ENCODE measurements at regions not wholly inside any gene's neighbourhood (a gene's known extent, or its start where the extent isn't known, plus 50 kb on each side); places are given as distances from the start of the nearest gene placed in this dataset.

DNA sequence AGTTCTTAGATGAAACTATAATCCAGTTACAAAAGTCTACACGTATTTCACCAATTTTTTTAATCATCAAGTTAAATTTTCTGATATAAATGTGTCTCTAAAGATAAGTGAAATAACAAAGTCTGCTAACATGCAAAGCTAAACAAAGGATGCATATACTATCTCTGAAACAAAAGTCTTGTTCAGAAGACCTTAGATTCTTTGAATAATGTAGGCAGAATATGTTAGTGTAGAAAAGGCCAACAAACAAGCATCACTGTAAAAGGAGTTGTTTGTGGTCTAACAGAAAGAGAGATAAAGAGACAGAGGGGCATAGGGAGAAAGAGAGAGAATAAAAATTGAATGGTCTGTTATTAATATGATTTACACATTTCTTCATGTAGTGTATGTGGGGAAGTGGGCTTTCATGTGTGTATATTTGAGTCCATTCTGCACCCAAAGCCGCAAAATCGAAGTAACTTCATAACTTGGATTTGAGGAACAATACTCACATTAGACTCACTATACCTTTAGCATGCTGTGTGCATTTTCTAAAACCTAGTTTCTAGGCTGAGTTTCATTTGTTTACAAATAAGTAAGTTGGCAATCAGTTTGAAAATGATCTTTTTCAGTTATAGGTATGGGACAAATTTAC lies 734.8 kb upstream of the REG3G start:
- H3K4me1 Mint-ChIP-seq, result no peaks in the 10 kb centered on the region
- H3K4me3 Mint-ChIP-seq, result no peak overlapping the region
- peaks cover 6% of the 10 kb centered on the region for H3K9me3 Mint-ChIP-seq (ENCODE audit: low read depth)
- ChIA-PET CTCF (no interaction called here), POLR2A (no interaction called here)
- DNase-seq, result no peak
- intact Hi-C loops (cut with DNase I, micrococcal nuclease), result no loop called here
- no peak overlapping the region for H3K27ac Mint-ChIP-seq
- H3K27me3 Mint-ChIP-seq, result no peaks in the 10 kb centered on the region
- ATAC-seq, result no peak
- no peaks in the 10 kb centered on the region for H3K36me3 Mint-ChIP-seq (ENCODE audit: low read depth)

DNA sequence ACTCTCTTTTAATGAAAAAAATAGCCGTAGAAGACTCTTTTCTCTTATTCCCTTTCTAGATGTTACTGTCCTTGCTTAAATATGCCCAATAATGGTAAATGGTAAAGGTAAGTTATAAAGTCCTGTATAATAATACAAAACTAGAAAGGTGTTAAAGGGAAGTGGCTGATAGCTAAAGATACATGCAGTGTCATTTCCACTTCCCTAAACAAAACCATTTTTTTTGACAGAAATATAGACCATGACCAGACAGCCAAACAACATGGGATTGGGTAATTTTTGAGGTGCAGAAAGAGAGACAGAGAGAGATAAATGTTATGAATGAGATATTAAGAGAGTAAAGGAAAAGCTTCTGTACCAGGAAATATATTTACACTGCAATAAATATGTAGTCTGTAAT lies 731.7 kb upstream of the REG3G start:
- Mint-ChIP-seq H3K27me3 (no peaks in the 10 kb centered on the region), H3K27ac (no peak overlapping the region), H3K4me3 (no peak overlapping the region), H3K9me3 (ENCODE audit: low read depth) (peaks cover 4% of the 10 kb centered on the region), H3K4me1 (no peaks in the 10 kb centered on the region), H3K36me3 (ENCODE audit: low read depth) (no peaks in the 10 kb centered on the region)
- ATAC-seq (no peak), DNase-seq (no peak)
- intact Hi-C loops (cut with DNase I, micrococcal nuclease), result no loop called here
- ChIA-PET POLR2A (no interaction called here), CTCF (no interaction called here)

DNA sequence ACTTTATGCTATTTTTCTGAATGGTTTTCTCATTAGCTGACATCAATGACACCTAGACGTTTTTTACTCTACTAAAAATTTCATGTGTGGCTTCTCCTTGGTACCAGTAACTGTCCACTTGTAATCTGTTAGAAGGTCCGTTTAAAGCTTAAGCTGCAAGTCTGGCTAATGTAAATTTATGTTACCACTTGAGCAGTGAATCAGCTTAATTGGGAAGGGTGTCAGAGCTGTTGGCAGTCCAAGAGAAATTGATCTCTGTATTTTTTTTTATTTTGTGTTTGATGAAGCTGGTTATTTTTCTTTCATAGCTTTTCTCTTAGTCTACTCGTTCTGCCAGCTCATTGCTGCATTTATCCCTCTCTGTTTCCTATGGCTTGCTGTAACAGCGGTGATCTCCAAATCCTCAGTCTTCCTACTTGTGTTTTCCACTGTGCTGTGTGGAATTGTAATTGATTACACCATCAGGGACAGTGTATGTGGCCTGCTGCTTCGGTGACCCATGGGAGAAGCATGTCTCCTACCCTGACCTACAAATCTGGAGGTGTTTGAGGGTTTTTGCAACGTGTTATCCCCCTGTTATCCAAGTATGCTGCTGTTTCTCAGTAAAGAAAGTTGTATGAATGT lies 724.2 kb upstream of the REG3G start:
- DNase-seq (no peak), ATAC-seq (no peak)
- Mint-ChIP-seq H3K4me3 (no peak overlapping the region), H3K4me1 (no peaks in the 10 kb centered on the region), H3K27me3 (no peaks in the 10 kb centered on the region), H3K9me3 (ENCODE audit: low read depth) (peaks cover 2% of the 10 kb centered on the region), H3K36me3 (ENCODE audit: low read depth) (no peaks in the 10 kb centered on the region), H3K27ac (no peak overlapping the region)
- intact Hi-C loops (cut with DNase I, micrococcal nuclease), result no loop called here
- POLR2A ChIA-PET, result no interaction called here
- CTCF ChIA-PET, result no interaction called here

DNA sequence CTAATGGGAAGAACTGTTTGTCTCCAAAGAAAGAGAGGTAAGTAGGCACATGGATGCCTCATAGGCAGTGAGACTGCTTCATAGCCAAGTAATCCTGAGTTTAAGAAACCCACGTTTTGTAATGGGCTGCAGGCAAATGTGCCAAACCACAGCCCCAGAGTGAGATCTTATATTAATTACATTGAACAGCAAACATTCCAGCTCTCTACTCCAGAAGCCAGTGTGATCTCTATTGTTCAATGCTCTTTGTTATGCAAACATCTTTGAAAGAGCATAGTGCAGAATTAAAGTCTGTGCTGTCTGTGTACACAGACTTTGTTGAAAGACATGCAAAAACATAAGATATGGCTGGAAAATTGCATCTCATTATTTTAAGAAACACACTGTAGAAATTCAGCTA lies 720.8 kb upstream of the REG3G start:
- Mint-ChIP-seq H3K4me3 (no peak overlapping the region), H3K27me3 (no peaks in the 10 kb centered on the region), H3K4me1 (no peaks in the 10 kb centered on the region), H3K9me3 (ENCODE audit: low read depth) (peaks cover 9% of the 10 kb centered on the region), H3K36me3 (ENCODE audit: low read depth) (no peaks in the 10 kb centered on the region), H3K27ac (no peak overlapping the region)
- no peak for DNase-seq
- ATAC-seq, result no peak
- intact Hi-C loops (cut with DNase I, micrococcal nuclease), result no loop called here
- POLR2A ChIA-PET, result no interaction called here
- CTCF ChIA-PET, result no interaction called here

DNA sequence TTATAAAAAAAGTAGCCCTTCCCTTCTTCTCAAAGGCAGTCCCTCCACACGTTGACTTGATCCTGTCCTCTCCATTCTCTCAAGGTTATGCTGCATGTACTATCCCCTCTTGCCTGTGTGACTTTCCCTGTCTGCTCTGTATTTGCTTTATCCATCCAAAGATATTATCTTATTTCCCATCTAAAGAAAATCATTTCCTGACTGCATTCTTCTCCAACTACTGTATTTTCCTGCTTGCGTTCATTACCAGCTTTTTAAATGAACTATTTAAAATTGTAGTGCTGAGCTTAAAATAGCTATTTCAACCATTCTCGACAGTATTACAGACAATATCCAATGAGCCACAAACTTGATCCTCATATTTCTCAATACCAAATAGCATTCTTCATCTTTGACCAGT lies 716.0 kb upstream of the REG3G start:
- ChIA-PET POLR2A (no interaction called here), CTCF (no interaction called here)
- intact Hi-C loops (cut with DNase I, micrococcal nuclease), result no loop called here
- Mint-ChIP-seq H3K27me3 (no peaks in the 10 kb centered on the region), H3K4me3 (no peak overlapping the region), H3K4me1 (no peaks in the 10 kb centered on the region), H3K27ac (no peak overlapping the region), H3K36me3 (ENCODE audit: low read depth) (no peaks in the 10 kb centered on the region), H3K9me3 (ENCODE audit: low read depth) (peaks cover 15% of the 10 kb centered on the region)
- ATAC-seq, result no peak
- no peak for DNase-seq

DNA sequence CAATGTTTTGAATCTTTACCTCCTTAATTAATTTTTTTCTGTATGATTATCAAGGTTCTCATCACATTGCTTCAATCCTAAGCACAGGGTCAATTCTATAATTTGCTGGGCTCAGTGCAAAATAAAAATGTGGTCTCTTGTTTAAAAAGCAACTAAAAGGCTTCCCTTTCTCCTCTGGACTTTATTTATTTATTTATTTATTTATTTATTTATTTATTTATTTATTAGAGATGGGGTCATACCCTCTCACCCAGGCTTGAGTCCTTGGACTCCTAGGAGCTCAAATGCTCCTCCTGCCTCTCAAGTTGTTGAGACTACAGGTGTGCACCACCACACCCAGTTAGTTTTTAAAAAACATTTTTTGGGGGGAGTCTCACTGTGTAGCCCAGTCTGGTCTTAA lies 710.1 kb upstream of the REG3G start:
- ATAC-seq (no peak), DNase-seq (no peak)
- Mint-ChIP-seq H3K27ac (no peak overlapping the region), H3K9me3 (ENCODE audit: low read depth) (peaks cover 16% of the 10 kb centered on the region), H3K27me3 (no peaks in the 10 kb centered on the region), H3K4me3 (no peak overlapping the region), H3K36me3 (ENCODE audit: low read depth) (no peaks in the 10 kb centered on the region), H3K4me1 (no peaks in the 10 kb centered on the region)
- POLR2A ChIA-PET, result no interaction called here
- intact Hi-C loops (cut with DNase I, micrococcal nuclease), result no loop called here
- CTCF ChIA-PET, result no interaction called here

DNA sequence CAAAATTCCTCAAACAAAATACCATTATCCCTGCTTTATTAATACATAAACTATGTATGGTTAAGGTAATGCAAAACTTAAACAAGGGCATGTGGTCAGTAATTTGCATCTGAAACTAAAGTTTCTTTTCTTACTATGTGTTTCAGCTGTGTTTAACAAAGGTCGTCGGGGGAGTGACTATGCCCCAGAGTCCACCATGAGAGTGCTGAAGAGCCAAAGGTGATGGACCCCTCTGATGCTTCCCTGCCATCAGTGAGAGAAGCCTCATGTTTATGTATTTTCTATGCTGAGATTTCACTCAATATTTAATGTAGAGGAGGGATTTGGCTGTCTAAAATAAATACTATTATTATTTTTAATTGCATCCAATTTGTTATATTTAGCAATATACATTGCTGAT lies 707.2 kb upstream of the REG3G start:
- Mint-ChIP-seq H3K27me3 (no peaks in the 10 kb centered on the region), H3K9me3 (ENCODE audit: low read depth) (peaks cover 10% of the 10 kb centered on the region), H3K27ac (no peak overlapping the region), H3K4me3 (no peak overlapping the region), H3K36me3 (ENCODE audit: low read depth) (no peaks in the 10 kb centered on the region), H3K4me1 (no peaks in the 10 kb centered on the region)
- POLR2A ChIA-PET, result no interaction called here
- CTCF ChIA-PET, result no interaction called here
- no peak for DNase-seq
- ATAC-seq, result no peak
- intact Hi-C loops (cut with DNase I, micrococcal nuclease), result no loop called here

DNA sequence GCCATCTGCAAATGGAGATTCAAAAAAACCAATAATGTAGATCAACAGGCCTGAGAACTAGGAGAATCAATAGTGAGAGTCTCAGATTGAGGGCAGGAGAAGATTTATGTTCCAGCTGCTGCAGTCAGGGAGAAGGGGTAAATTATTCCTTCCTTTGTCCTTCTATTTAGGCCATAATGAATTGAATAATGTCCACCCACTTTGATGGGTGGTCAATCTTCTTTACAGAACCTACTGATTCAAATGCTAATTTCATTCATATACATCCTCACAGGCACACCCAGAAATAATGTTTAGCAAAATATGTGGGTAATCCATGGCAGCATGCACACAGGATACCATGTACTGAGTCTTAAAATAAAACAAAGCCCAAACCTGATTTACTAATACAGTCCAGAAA lies 695.3 kb upstream of the REG3G start:
- CTCF ChIA-PET, result no interaction called here
- intact Hi-C loops (cut with DNase I, micrococcal nuclease), result no loop called here
- Mint-ChIP-seq H3K36me3 (ENCODE audit: low read depth) (no peaks in the 10 kb centered on the region), H3K27ac (no peak overlapping the region), H3K4me1 (no peaks in the 10 kb centered on the region), H3K4me3 (no peak overlapping the region), H3K27me3 (no peaks in the 10 kb centered on the region), H3K9me3 (ENCODE audit: low read depth) (peaks cover 7% of the 10 kb centered on the region)
- ATAC-seq, result no peak
- POLR2A ChIA-PET, result no interaction called here
- no peak for DNase-seq

DNA sequence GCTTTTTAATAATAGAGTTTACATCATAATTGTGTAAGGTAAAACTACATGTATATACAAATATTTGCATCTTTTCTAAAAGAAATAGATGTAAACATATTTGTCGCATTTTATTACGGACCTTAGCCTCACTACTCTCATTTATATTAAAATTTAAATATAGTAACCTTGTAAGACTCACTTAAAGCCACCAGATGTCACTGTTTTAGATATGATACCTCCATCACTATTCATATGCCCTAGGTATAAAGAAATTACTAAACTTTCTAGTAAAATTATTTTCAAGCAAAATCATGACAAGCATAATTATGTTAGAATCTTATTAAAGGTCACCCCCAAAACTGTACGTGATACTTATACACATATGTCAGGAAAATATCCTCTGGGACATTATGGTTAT lies 674.3 kb upstream of the REG3G start:
- Mint-ChIP-seq H3K4me3 (no peak overlapping the region), H3K4me1 (no peaks in the 10 kb centered on the region), H3K9me3 (ENCODE audit: low read depth) (peaks cover 6% of the 10 kb centered on the region), H3K36me3 (ENCODE audit: low read depth) (no peaks in the 10 kb centered on the region), H3K27ac (no peak overlapping the region), H3K27me3 (no peaks in the 10 kb centered on the region)
- ChIA-PET POLR2A (no interaction called here), CTCF (interaction anchor here (0.7 kb wide), 1 partner anchor 22 kb away, joined by 3 read pairs; no protein-coding TSS in a partner anchor)
- intact Hi-C loops (cut with DNase I, micrococcal nuclease), result no loop called here
- ATAC-seq, result no peak
- DNase-seq, result no peak

DNA sequence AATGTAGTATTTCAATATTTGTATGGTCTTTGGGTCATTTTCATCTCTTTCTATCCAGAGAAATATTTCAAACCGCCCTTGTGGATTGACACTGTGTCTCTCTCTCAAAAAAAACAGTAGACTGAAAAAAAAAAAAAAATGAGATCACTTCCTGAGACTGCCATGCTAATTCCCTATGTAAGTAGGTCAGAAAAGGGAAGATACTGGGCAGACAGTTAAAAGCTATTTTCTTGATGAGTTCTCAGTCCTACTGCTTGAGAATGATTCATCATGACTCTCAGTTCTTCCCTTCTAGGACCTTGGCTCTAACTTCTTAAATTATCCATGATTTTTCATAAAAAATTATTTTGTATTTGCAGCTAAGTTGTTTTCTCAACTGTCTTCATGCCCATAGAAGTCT lies 672.3 kb upstream of the REG3G start:
- DNase-seq (no peak), ATAC-seq (no peak)
- Mint-ChIP-seq H3K9me3 (ENCODE audit: low read depth) (peaks cover 8% of the 10 kb centered on the region), H3K36me3 (ENCODE audit: low read depth) (no peaks in the 10 kb centered on the region), H3K4me1 (no peaks in the 10 kb centered on the region), H3K27ac (no peak overlapping the region), H3K4me3 (no peak overlapping the region), H3K27me3 (no peaks in the 10 kb centered on the region)
- intact Hi-C loops (cut with DNase I, micrococcal nuclease), result no loop called here
- ChIA-PET CTCF (no interaction called here), POLR2A (no interaction called here)

DNA sequence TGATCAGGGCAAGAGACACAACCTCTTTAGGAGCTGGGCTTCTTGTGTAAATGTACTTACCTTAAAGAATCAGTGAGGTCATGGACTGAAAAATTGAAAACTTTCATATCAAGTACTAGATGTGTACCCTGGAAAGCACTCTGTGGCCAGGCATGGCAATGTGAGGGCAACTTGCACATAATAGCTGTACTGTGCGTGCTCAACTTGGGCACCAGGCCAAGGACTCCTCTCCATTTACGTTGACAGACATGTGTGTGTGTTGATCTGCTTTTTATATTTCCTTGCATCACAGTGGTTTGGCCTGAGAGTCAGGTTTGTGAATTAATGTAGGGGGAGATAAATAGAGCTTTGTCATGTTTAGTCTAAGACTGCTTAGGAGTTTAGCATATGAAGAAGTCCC lies 669.5 kb upstream of the REG3G start:
- ATAC-seq (no peak), DNase-seq (no peak)
- intact Hi-C loops (cut with DNase I, micrococcal nuclease), result no loop called here
- peaks cover 10% of the 10 kb centered on the region for H3K9me3 Mint-ChIP-seq (ENCODE audit: low read depth)
- H3K27ac Mint-ChIP-seq, result no peak overlapping the region
- ChIA-PET POLR2A (no interaction called here), CTCF (no interaction called here)
- no peaks in the 10 kb centered on the region for H3K4me1 Mint-ChIP-seq
- no peak overlapping the region for H3K4me3 Mint-ChIP-seq
- no peaks in the 10 kb centered on the region for H3K36me3 Mint-ChIP-seq (ENCODE audit: low read depth)
- no peaks in the 10 kb centered on the region for H3K27me3 Mint-ChIP-seq

DNA sequence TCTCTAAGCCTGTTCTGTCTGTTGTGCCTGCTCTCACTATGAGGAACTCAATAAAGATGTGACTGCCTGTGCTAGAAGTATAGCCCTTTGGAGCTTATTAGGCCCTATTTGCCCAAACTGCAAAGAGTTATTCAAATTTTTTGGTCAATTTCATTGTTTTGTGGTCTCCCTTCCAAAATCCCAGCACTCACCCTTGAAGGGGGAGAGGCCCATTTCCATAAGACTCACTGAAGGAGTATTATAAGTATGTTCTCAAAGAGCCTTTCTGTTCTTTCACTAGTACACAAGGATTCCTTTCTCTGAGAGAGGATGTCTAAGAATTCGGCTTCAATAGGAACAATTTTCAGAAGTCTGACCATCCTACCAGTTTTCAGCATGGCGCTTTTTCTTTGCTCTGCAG lies 641.9 kb upstream of the REG3G start:
- CTCF ChIA-PET, result no interaction called here
- intact Hi-C loops (cut with DNase I, micrococcal nuclease), result no loop called here
- H3K27ac Mint-ChIP-seq, result no peak overlapping the region
- POLR2A ChIA-PET, result no interaction called here
- no peaks in the 10 kb centered on the region for H3K4me1 Mint-ChIP-seq
- no peaks in the 10 kb centered on the region for H3K27me3 Mint-ChIP-seq
- H3K9me3 Mint-ChIP-seq (ENCODE audit: low read depth), result peaks cover 6% of the 10 kb centered on the region
- ATAC-seq (no peak), DNase-seq (no peak)
- no peak overlapping the region for H3K4me3 Mint-ChIP-seq
- no peaks in the 10 kb centered on the region for H3K36me3 Mint-ChIP-seq (ENCODE audit: low read depth)

DNA sequence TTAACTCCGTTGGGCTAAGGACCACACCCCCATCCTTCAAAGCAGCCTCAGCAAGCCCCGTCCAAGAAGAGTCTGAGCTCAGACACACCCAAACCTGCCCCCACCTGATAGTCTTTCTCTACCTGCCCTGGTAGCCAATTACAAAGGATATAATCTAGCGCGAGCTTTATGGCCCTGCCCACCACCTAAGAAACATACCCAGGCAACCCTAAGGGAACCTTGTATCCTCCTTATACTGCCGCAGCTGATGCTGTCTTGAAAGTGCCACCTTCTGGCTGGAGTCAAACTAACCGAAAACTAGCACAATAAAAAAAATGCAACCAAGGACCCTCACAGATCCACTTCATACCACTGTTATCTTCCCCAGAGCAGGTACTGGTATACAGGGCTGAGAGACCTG lies 628.3 kb upstream of the REG3G start:
- DNase-seq (no peak), ATAC-seq (no peak)
- Mint-ChIP-seq H3K9me3 (ENCODE audit: low read depth) (peaks cover 25% of the 10 kb centered on the region), H3K27ac (no peak overlapping the region), H3K27me3 (no peaks in the 10 kb centered on the region), H3K36me3 (ENCODE audit: low read depth) (no peaks in the 10 kb centered on the region), H3K4me1 (no peaks in the 10 kb centered on the region), H3K4me3 (no peak overlapping the region)
- ChIA-PET CTCF (no interaction called here), POLR2A (no interaction called here)
- intact Hi-C loops (cut with DNase I, micrococcal nuclease), result no loop called here

All from activated CD4-positive, alpha-beta T cell treated with anti-CD3 and anti-CD28 coated beads for 36 hours (primary cell).